DOHH2 (cell line): ENCODE measurements at regions not wholly inside any gene's neighbourhood (a gene's known extent, or its start where the extent isn't known, plus 50 kb on each side); places are given as distances from the start of the nearest gene placed in this dataset.
"Not testable (repeated sequence)": the region's sequence is repeated elsewhere in the genome, so short reads cannot be mapped to it uniquely, and the experiment has no call there.

ENCODE experiments used
- H3F3A ChIP-seq: fragments of 200-600 bp; sonication (generic), shearing (Covaris generic); 2 replicates; pipeline ENCODE4 v1.6.0; 2016; ENCODE audit warnings: antibody characterized with exemption, mild to moderate bottlenecking; ENCODE audit not compliant: control insufficient read depth, insufficient read depth
- H3K27ac ChIP-seq: fragments of 200-600 bp; sonication (generic); 2 replicates; pipeline ENCODE4 v1.5.1; 2014; ENCODE audit warnings: low read depth, mild to moderate bottlenecking, low read length, moderate library complexity
- H3K27me3 ChIP-seq: fragments of 200-600 bp; sonication (generic); 2 replicates; pipeline ENCODE4 v1.6.1; 2014; ENCODE audit warnings: mild to moderate bottlenecking, low read length, mixed read lengths; ENCODE audit not compliant: control insufficient read depth
- H3K36me3 ChIP-seq: fragments of 200-600 bp; sonication (generic); 2 replicates; pipeline ENCODE4 v1.6.1; 2014; ENCODE audit warnings: mild to moderate bottlenecking, low read length, moderate library complexity, mixed read lengths; ENCODE audit not compliant: control insufficient read depth
- H3K4me1 ChIP-seq: fragments of 200-600 bp; sonication (generic); 2 replicates; pipeline ENCODE4 v1.6.1; 2014; ENCODE audit warnings: mild to moderate bottlenecking, low read length, mixed read lengths; ENCODE audit not compliant: control insufficient read depth
- H3K4me2 ChIP-seq: fragments of 200-600 bp; sonication (generic); 2 replicates; pipeline ENCODE4 v1.6.0; 2014; ENCODE audit warnings: mild to moderate bottlenecking, low read length, moderate library complexity
- H3K4me3 ChIP-seq: fragments of 200-600 bp; sonication (generic); 2 replicates; pipeline ENCODE4 v1.5.1; 2014; ENCODE audit warnings: mild to moderate bottlenecking, low read length, mixed read lengths
- H3K79me2 ChIP-seq: fragments of 200-600 bp; sonication (generic); 2 replicates; pipeline ENCODE4 v1.6.1; 2014; ENCODE audit warnings: mild to moderate bottlenecking, low read length, mixed read lengths; ENCODE audit not compliant: control insufficient read depth
- H3K9me2 ChIP-seq: fragments of 200-600 bp; sonication (generic); replicated peaks from 2 replicates; pipeline ENCODE4 v1.6.1; 2014; ENCODE audit warnings: mild to moderate bottlenecking, low read length, mixed read lengths; ENCODE audit not compliant: control insufficient read depth
- H3K9me3 ChIP-seq: fragments of 200-600 bp; sonication (generic); 2 replicates; pipeline ENCODE4 v1.6.1; 2014; ENCODE audit warnings: antibody characterized with exemption, low read length, mixed read lengths; ENCODE audit not compliant: control insufficient read depth, insufficient read depth
- H4K20me1 ChIP-seq: fragments of 200-600 bp; sonication (generic); 2 replicates; pipeline ENCODE4 v1.6.0; 2014; ENCODE audit warnings: low read depth, mild to moderate bottlenecking, antibody characterized with exemption, low read length, moderate library complexity; ENCODE audit not compliant: control insufficient read depth, insufficient read depth
- EZH2phosphoT487 ChIP-seq: fragments of 200-600 bp; sonication (generic); IDR thresholded peaks from 2 replicates; pipeline ENCODE4 v1.6.1; 2017; ENCODE audit warnings: borderline replicate concordance, mild to moderate bottlenecking, antibody characterized with exemption, low read length, moderate library complexity, mixed read lengths
- TF ChIP-seq, protein P1 (sequence below): fragments of 200-600 bp; sonication (generic); IDR thresholded peaks from one replicate; pipeline ENCODE4 v1.5.1; 2014; ENCODE audit warnings: antibody characterized with exemption, mild to moderate bottlenecking, low read depth, low read length; ENCODE audit not compliant: poor library complexity, severe bottlenecking

DNA sequence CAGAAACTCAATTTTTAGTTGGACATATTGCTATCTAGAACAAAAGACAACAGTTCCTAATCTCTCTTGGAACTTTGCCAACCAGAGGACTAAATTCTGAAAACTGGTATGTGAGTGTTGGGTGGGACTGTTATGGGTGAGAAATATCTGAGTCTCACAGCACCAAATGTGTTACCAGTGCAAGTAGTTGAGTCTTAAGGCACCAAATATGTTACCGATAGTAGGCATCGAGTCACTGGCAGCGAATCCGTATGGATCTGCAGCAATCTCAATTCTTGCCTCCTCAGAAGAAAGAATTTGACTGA lies 575.2 kb downstream of the DACH1 start:
- no peaks in the 10 kb centered on the region for H3K27me3 ChIP-seq
- no peaks in the 10 kb centered on the region for H3K36me3 ChIP-seq
- peaks cover 4% of the 10 kb centered on the region; the same call in 1 of the 2 replicates for H3K9me3 ChIP-seq
- H3F3A ChIP-seq, result no peaks in the 10 kb centered on the region
- H3K79me2 ChIP-seq, result no peaks in the 10 kb centered on the region
- H3K4me1 ChIP-seq, result no peaks in the 10 kb centered on the region
- H3K27ac ChIP-seq, result no peak overlapping the region
- H3K9me2 ChIP-seq, result no peaks in the 10 kb centered on the region
- H3K4me2 ChIP-seq, result no peak overlapping the region; the same call in 1 of the 2 replicates
- H4K20me1 ChIP-seq, result no peaks in the 10 kb centered on the region
- no peak for TF ChIP-seq EZH2phosphoT487
- H3K4me3 ChIP-seq, result no peak overlapping the region

DNA sequence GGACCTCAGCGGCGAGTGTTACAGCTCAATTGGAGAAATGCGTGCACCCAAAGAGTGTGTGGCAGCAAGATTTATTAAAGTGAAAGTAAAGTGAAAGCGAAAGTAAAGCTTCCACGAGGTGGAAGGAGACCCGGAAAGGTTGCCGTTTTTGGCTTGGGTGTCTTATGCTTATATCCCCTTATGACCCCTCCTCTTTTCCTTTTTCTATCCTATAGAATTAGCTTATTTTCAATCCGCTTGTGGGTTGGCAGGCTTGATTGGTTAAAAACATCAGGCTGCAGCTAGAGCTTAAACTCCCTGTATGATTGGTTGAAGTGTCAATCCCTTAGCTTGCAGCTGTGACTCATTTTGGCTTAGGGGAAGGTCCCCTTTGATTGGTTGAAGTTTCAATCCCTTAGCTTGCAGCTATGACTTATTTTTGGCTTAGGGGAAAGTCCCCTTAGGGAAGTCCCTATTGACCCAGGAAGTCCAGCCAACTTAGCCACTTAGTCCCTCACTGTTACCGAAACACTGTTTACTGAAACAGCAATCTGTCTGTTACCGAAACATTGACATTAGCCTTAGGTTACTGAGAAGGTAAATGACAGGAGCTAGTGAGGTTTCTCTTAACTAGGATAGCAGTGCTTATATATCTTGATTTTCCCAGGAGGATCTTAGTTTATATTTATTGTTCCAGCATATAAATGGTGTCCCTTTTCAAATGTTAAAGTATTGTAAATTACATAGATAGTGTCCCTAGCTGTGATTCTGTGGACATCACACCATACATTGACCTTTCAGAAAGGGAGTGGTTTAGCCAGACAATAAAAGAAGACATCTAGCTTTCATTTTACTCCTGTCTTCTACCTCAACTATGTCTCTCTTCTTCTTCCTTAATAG lies 575.8 kb downstream of the DACH1 start:
- Histone ChIP-seq H3K4me3 (peak overlapping the region; percentile 57), H3K4me2 (peak overlapping the region; percentile 49), H3K9me3 (peaks cover 4% of the 10 kb centered on the region; the same call in 1 of the 2 replicates), H3F3A (no peaks in the 10 kb centered on the region), H3K36me3 (no peaks in the 10 kb centered on the region), H3K27me3 (no peaks in the 10 kb centered on the region), H3K9me2 (no peaks in the 10 kb centered on the region), H3K4me1 (no peaks in the 10 kb centered on the region), H3K27ac (no peak overlapping the region), H4K20me1 (no peaks in the 10 kb centered on the region), H3K79me2 (no peaks in the 10 kb centered on the region)
- no peak for TF ChIP-seq EZH2phosphoT487
- TF ChIP-seq, protein P1, sequence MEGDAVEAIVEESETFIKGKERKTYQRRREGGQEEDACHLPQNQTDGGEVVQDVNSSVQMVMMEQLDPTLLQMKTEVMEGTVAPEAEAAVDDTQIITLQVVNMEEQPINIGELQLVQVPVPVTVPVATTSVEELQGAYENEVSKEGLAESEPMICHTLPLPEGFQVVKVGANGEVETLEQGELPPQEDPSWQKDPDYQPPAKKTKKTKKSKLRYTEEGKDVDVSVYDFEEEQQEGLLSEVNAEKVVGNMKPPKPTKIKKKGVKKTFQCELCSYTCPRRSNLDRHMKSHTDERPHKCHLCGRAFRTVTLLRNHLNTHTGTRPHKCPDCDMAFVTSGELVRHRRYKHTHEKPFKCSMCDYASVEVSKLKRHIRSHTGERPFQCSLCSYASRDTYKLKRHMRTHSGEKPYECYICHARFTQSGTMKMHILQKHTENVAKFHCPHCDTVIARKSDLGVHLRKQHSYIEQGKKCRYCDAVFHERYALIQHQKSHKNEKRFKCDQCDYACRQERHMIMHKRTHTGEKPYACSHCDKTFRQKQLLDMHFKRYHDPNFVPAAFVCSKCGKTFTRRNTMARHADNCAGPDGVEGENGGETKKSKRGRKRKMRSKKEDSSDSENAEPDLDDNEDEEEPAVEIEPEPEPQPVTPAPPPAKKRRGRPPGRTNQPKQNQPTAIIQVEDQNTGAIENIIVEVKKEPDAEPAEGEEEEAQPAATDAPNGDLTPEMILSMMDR, result no peak

DNA sequence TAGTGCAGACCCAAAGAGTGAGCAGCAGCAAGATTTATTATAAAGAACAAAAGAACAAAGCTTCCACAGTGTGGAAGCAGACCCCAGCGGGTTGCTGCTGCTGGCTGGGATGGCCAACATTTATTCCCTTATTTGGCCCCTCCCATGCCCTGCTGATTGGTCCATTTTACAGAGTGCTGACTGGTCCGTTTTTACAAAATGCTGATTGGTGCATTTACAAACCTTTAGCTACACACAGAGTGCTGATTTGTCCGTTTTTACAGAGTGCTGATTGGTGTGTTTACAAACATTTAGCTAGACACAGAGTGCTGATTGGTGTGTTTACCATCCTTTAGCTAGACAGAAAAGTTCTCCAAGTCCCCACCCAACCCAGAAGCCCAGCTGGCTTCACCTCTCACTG lies 577.0 kb downstream of the DACH1 start:
- not testable (repeated sequence) for H3K9me2 ChIP-seq, H3K27ac ChIP-seq, H3K4me3 ChIP-seq, H3K27me3 ChIP-seq, H3K9me3 ChIP-seq, H3K36me3 ChIP-seq, H3K4me1 ChIP-seq, H4K20me1 ChIP-seq, H3F3A ChIP-seq, H3K4me2 ChIP-seq, H3K79me2 ChIP-seq

DNA sequence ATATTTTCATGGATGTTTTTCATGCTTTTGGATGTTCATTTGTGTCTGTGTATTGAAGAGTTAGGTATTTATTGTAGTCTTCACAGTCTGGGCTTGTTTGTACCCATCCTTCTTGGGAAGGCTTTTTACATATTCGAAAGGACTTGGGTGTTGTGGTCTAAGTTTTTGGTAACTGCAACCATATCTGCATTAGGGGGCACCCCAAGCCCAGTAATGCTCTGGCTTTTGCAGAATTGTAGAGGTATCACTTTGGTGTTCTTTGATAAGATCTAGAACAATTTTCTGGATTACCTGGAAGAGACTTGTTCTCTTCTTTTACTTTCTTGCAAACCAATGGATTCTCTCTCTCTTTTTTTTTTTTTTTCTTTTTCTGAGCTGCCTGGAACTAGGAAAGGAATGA lies 581.3 kb downstream of the DACH1 start:
- Histone ChIP-seq H3K4me2 (no peak overlapping the region), H3K79me2 (no peaks in the 10 kb centered on the region), H3K27ac (no peak overlapping the region), H3K9me3 (peaks cover 4% of the 10 kb centered on the region; the same call in 1 of the 2 replicates), H3K9me2 (no peaks in the 10 kb centered on the region), H3K36me3 (no peaks in the 10 kb centered on the region), H3K4me1 (no peaks in the 10 kb centered on the region), H3F3A (no peaks in the 10 kb centered on the region), H3K27me3 (no peaks in the 10 kb centered on the region), H4K20me1 (no peaks in the 10 kb centered on the region), H3K4me3 (no peak overlapping the region)
- TF ChIP-seq, protein P1, result no peak
- no peak for TF ChIP-seq EZH2phosphoT487
